Heart left ventricle (tissue), 16 donors: ENCODE measurements at regions not wholly inside any gene's neighbourhood (a gene's known extent, or its start where the extent isn't known, plus 50 kb on each side); places are given as distances from the start of the nearest gene placed in this dataset.
"Not testable (repeated sequence)": the region's sequence is repeated elsewhere in the genome, so short reads cannot be mapped to it uniquely, and the experiment has no call there.

Experiments
- ATAC-seq, 4 donors: fragments of 200-7000 bp; cut with Tn5 transposase; one replicate each; pipeline ENCODE4 v1.9.1; 2020 to 2022; ENCODE audit warnings: moderate library complexity in 4 of 4, mild to moderate bottlenecking in 3 of 4, moderate number of reproducible peaks in 1 of 4
- DNase-seq, 5 donors: peaks; one replicate each; pipeline ENCODE4 v3.0.0-alpha.2; 2020
- H3K27ac ChIP-seq, 12 donors: fragments of 200-600 bp; sonication (generic) in 4 of 12; one replicate each; pipeline versions ENCODE4 v1.5.0 to v1.8.0; 2016 to 2022; ENCODE audit warnings: mild to moderate bottlenecking in 2 of 12
- H3K27me3 ChIP-seq, 9 donors: fragments of 200-600 bp; sonication (generic) in 2 of 9; one replicate each; pipeline versions ENCODE4 v1.5.1 to v1.8.0; 2016 to 2022; ENCODE audit warnings: mild to moderate bottlenecking in 3 of 9
- H3K36me3 ChIP-seq, 9 donors: fragments of 200-600 bp; sonication (generic) in 2 of 9; one replicate each; pipeline versions ENCODE4 v1.5.0 to v1.8.0; 2018 to 2022; ENCODE audit warnings: mild to moderate bottlenecking in 2 of 9
- H3K4me1 ChIP-seq, 12 donors: fragments of 200-600 bp; sonication (generic) in 4 of 12; one replicate each; pipeline versions ENCODE4 v1.5.0 to v1.8.0; 2016 to 2022; ENCODE audit warnings: mild to moderate bottlenecking in 3 of 12
- H3K4me3 ChIP-seq, 12 donors: fragments of 200-600 bp; sonication (generic) in 4 of 12; one replicate each; pipeline versions ENCODE4 v1.5.0 to v1.8.0; 2017 to 2022; ENCODE audit warnings: mild to moderate bottlenecking in 9 of 12, moderate library complexity in 4 of 12
- H3K9me3 ChIP-seq, 12 donors: fragments of 200-600 bp; sonication (generic) in 4 of 12; one replicate each; pipeline versions ENCODE4 v1.5.0 to v1.8.0; 2016 to 2022; ENCODE audit warnings: mild to moderate bottlenecking in 1 of 12
- POLR2A ChIP-seq, 2 donors: fragments of 450-650 bp; IDR thresholded peaks; one replicate each; pipeline ENCODE4 v1.6.1; 2017; ENCODE audit warnings: antibody characterized with exemption in 2 of 2, mild to moderate bottlenecking in 2 of 2, moderate library complexity in 2 of 2
- WGBS, 4 donors: extraction: QIAGEN DNeasy Blood & Tissue Kit in 2 of 4; methylation state at CpG; one replicate each; pipeline versions ENCODE4 v1.1.5 to v1.1.7; 2013 to 2018; 5-methylcytosine and 5-hydroxymethylcytosine counted together
- intact Hi-C, 10 donors: fragments of 100-400 bp; cut with DNase I; formaldehyde crosslinking; loops; one replicate each; pipeline versions ENCODE4 v1.11.1 to v1.14.2; 2022
- TF ChIP-seq, protein P1 (sequence below), 12 donors: fragments of 200-600 bp; sonication (generic) in 4 of 12; IDR thresholded peaks; one replicate each; pipeline versions ENCODE4 v1.5.0 to v1.8.0; 2018 to 2022; ENCODE audit warnings: antibody characterized with exemption in 12 of 12, mild to moderate bottlenecking in 5 of 12
- donor health status: ischemic (EF 13 %, LVEDD 7.1; RV severe dilation, severe dysfunction).
- donor health status: healthy with polysubstance abuse.
- donor health status: DM: no; HTN: yes; CAD: no.
- donor health status: DM: no; HTN: no; CAD: no.
- donor health status: ischemic (EF 25% LVEDD 6.9; RV normal size, moderate dysfunction).
- donor health status: ischemic (EF 25% LVEDD 5.7; RV mildly dilated, moderate dysfunction).
- donor health status: healthy.
- donor health status: DM: yes; HTN: yes; CAD: no.
- donor health status: ischemic (EF 35%, LVEDD 5.7; RV mildly dilated, moderate dysfunction).
- donor health status: nonischemic (EF 11% LVEDD 7.7; RV severe dilation, severe dysfunction).
- donor health status: DM: yes; HTN: yes; CAD: no.
- donor health status: PGD.
- donor health status: ischemic (EF 29% LVEDD 5.4; RV normal size, mild dysfunction).
- donor health status: nonischemic (EF 23%, LVEDD 6.1; RV moderate dilation, normal function).

DNA sequence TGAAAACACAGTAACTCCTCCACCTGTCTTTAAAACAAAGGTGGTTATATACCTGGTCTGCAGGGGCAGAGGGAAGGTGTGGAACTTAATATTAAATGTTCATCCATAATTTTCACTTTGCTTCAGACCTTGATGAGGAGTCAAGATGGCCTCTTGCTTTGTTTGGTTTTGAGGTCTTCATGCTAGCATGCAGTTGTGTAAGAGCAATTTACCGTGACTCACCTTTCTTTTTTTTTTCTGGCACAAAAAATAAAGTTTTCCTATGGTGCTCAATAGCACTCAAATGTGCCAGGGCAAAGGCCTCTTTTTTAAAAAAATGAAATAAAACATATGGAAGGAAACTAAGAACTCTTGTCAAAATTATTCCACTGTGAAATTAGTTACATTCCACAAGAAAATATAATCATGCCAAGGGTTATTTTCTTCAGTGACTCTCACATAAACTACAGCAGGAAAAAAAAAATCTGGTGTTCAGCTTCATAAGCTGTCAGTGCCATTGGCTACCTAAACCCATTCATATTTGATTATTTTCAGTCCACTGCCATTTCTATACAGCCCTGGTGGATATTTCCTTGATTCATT lies 128.2 kb downstream of the SLC7A11 start:
- Histone ChIP-seq H3K36me3 (no peaks in the 10 kb centered on the region), H3K27me3 (no peaks in the 10 kb centered on the region), H3K4me3 (no peak overlapping the region), H3K9me3 (peaks cover 0 to under 1% (median 0%) of the 10 kb centered on the region in 12 donors), H3K4me1 (no peaks in the 10 kb centered on the region), H3K27ac (no peak overlapping the region)
- no peak for DNase-seq
- TF ChIP-seq POLR2A (IDR thresholded peaks at IDR 0.05): no peak
- TF ChIP-seq, protein P1, sequence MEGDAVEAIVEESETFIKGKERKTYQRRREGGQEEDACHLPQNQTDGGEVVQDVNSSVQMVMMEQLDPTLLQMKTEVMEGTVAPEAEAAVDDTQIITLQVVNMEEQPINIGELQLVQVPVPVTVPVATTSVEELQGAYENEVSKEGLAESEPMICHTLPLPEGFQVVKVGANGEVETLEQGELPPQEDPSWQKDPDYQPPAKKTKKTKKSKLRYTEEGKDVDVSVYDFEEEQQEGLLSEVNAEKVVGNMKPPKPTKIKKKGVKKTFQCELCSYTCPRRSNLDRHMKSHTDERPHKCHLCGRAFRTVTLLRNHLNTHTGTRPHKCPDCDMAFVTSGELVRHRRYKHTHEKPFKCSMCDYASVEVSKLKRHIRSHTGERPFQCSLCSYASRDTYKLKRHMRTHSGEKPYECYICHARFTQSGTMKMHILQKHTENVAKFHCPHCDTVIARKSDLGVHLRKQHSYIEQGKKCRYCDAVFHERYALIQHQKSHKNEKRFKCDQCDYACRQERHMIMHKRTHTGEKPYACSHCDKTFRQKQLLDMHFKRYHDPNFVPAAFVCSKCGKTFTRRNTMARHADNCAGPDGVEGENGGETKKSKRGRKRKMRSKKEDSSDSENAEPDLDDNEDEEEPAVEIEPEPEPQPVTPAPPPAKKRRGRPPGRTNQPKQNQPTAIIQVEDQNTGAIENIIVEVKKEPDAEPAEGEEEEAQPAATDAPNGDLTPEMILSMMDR (IDR thresholded peaks at IDR 0.05): no peak
- intact Hi-C loops: no loop called here
- ATAC-seq: no peak
- WGBS, 4 donors: 70 to 89% (median 78%) methylated on average over 1 of the region's 1 CpG

DNA sequence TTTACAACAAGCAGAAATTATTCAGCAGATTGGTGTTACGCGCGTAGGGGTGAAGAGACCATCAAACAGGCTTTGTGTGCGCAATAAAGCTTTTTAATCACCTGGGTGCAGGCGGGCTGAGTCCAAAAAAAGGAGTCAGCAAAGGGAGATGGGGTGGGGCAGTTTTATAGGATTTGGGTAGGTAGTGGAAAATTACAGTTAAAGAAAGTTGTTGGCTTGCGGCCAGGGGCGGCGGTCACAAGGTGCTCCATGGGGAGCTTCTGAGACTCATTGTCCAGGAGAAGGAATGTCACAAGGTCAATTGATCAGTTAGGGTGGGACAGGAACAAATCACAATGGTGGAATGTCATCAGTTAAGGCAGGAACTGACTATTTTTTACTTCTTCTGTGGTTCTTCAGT lies 129.3 kb downstream of the SLC7A11 start:
- intact Hi-C loops, H3K36me3 ChIP-seq, DNase-seq, H3K4me3 ChIP-seq, H3K27me3 ChIP-seq, H3K27ac ChIP-seq, ATAC-seq, H3K9me3 ChIP-seq, H3K4me1 ChIP-seq: not testable (repeated sequence)
- 85 to 93% (median 88%) methylated on average over 8 of the region's 8 CpGs for WGBS, 4 donors

DNA sequence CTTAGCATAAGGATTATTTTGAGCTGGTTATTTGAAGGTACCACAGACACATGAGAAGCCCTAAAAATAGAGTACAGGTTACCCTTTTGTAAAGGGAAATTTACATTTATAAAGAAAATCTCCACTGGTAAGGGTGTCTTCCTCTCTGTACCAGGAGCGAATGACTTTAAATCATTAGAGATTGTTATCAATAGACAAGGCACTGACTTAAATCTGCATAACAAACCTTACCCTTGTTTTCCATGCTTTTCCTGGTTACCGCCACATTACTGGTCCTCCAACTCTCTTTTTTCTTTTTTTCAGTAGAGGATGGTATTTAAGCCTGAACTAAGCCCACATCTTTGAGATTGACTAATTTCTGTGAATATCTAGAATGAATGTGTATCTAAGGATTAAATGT lies 129.8 kb downstream of the SLC7A11 start:
- 91 to 94% (median 93%) methylated on average over 2 of the region's 2 CpGs for WGBS, 4 donors
- Histone ChIP-seq H3K36me3 (no peaks in the 10 kb centered on the region), H3K27ac (no peak overlapping the region), H3K27me3 (no peaks in the 10 kb centered on the region), H3K4me3 (no peak overlapping the region), H3K4me1 (no peaks in the 10 kb centered on the region), H3K9me3 (peaks cover 0 to 7% (median 0%) of the 10 kb centered on the region in 12 donors)
- DNase-seq (no peak), ATAC-seq (no peak)
- intact Hi-C loops: no loop called here
- no peak for TF ChIP-seq POLR2A (IDR thresholded peaks at IDR 0.05)
- TF ChIP-seq, protein P1 (IDR thresholded peaks at IDR 0.05): no peak

DNA sequence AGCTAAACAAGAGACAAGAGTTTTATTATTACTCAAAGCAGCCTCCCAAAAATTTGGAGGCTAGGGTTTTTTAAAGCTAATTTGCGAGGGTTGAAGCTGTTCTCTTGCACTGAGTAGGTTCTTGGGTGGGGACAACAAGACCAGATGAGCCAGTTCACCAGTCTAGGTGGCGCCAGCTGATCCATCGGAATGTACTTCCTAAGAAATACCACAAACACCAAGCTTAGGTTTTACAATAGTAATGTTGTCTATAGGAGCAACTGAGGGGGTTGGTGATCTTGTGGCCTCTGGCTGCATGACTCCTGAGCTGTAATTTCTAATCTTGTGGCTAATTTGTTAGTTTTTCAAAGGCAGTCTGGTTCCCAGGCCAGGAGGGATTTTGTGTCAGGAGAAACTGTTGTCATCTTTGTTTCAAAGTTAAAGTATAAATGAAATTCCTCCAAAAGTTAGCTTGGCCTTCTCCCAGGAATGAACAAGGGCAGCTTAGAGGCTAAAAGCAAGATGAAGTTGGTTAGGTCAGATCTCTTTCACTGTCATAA lies 130.6 kb downstream of the SLC7A11 start:
- Histone ChIP-seq H3K4me3 (no peak overlapping the region), H3K4me1 (no peaks in the 10 kb centered on the region), H3K36me3 (no peaks in the 10 kb centered on the region), H3K9me3 (peaks cover 0 to 7% (median 0%) of the 10 kb centered on the region in 12 donors), H3K27ac (no peak overlapping the region), H3K27me3 (no peaks in the 10 kb centered on the region)
- WGBS, 4 donors: 89 to 95% (median 92%) methylated on average over 3 of the region's 3 CpGs
- TF ChIP-seq, protein P1 (IDR thresholded peaks at IDR 0.05): no peak
- no peak for TF ChIP-seq POLR2A (IDR thresholded peaks at IDR 0.05)
- ATAC-seq (no peak), DNase-seq (no peak)
- intact Hi-C loops: no loop called here

DNA sequence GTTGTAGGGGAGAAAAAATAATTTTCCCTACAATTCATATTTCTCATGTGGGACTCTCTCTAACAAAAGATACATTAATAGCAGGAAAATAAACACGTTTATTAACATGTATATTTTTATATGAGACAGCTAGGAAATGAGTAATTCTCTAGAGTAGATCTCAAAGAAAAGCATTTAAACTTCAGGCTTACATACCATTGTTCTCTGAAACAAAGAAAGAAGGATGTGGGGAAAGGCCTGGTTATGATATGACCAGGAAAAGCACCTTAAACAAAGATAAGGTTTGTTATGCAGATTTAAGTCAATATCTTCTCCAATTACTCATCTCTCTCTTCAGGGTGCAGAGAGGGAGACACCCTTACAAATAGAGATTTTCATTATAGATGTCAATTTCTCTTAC lies 131.3 kb downstream of the SLC7A11 start:
- WGBS, 4 donors: 41 to 57% (median 46%) methylated on average over 1 of the region's 1 CpG
- no peaks in the 10 kb centered on the region for H3K4me1 ChIP-seq
- no peak for TF ChIP-seq POLR2A (IDR thresholded peaks at IDR 0.05)
- TF ChIP-seq, protein P1 (IDR thresholded peaks at IDR 0.05): no peak
- H3K4me3 ChIP-seq: no peak overlapping the region
- intact Hi-C loops: no loop called here
- no peaks in the 10 kb centered on the region for H3K36me3 ChIP-seq
- peaks cover 0 to 7% (median 0%) of the 10 kb centered on the region in 12 donors for H3K9me3 ChIP-seq
- H3K27ac ChIP-seq: no peak overlapping the region
- H3K27me3 ChIP-seq: no peaks in the 10 kb centered on the region
- ATAC-seq: no peak
- DNase-seq: no peak
